HCT116 (cell line): ENCODE measurements at regions not wholly inside any gene's neighbourhood (a gene's known extent, or its start where the extent isn't known, plus 50 kb on each side); places are given as distances from the start of the nearest gene placed in this dataset.

ENCODE experiments used
- ATAC-seq: fragments of 200-7000 bp; cut with Tn5 transposase; 2 replicates; pipeline ENCODE4 v1.9.1; 2020; ENCODE audit warnings: mild to moderate bottlenecking, moderate library complexity
- BruUV-seq: library from RNA; stranded (reverse); fragments of 400-500 nt; replicated peaks from 2 replicates; lab custom pipeline; 2021; lab: Mats Ljungman, UMichigan
- CTCF ChIA-PET: fragments of 300-600 bp; sonication (Branson Sonifier 250); formaldehyde crosslinking; loops from one replicate; lab custom pipeline; 2021; ENCODE audit warnings: antibody characterized with exemption; lab: Charles Lee
- POLR2A ChIA-PET: fragments of 300-600, 350-600 bp; sonication (Branson Sonifier 250); formaldehyde crosslinking; loops from one replicate; lab custom pipeline; 2021; ENCODE audit warnings: antibody characterized with exemption; lab: Charles Lee
- RAD21 ChIA-PET, 2 experiments: fragments of 300-600 bp; sonication (Branson Sonifier 250); formaldehyde crosslinking; loops; one replicate each; lab custom pipeline; 2023; ENCODE audit warnings: low total read pairs in 2 of 2; ENCODE audit not compliant: uncharacterized antibody in 2 of 2, unreplicated experiment in 2 of 2, low non-redundant PET in 1 of 2; lab: Charles Lee
- DNase-seq: peaks from one replicate; pipeline ENCODE4 v3.0.0-alpha.2; 2010; ENCODE audit warnings: low read depth, low spot score
- H2AFZ ChIP-seq: fragments of 200-600 bp; shearing (Covaris generic), sonication (generic); 2 replicates; pipeline ENCODE4 v1.6.1; 2017; ENCODE audit warnings: low read depth, mixed run types, mixed read lengths, antibody characterized with exemption, low read length; ENCODE audit not compliant: poor library complexity, severe bottlenecking
- H3K27ac ChIP-seq: 2 replicates; pipeline ENCODE4 v1.5.1; 2012; ENCODE audit warnings: low read depth, low read length
- H3K27me3 ChIP-seq: fragments of 200-600 bp; sonication (generic); 2 replicates; pipeline ENCODE4 v1.6.1; 2016; ENCODE audit warnings: mixed run types, low read length, mixed read lengths; ENCODE audit not compliant: insufficient read depth
- H3K36me3 ChIP-seq, 2 experiments: fragments of 200-500 bp in 1 of 2; fragments of 200-600 bp in 1 of 2; sonication (Bioruptor generic) in 1 of 2; sonication (generic) in 1 of 2; 2 replicates each; pipeline versions ENCODE4 v1.5.1 to v1.6.1; 2014 to 2016; ENCODE audit warnings: low read length in 2 of 2, inconsistent platforms in 1 of 2, mixed read lengths in 1 of 2, mixed run types in 1 of 2; ENCODE audit not compliant: insufficient read depth in 2 of 2, control insufficient read depth in 1 of 2
- H3K4me1 ChIP-seq, 2 experiments: fragments of 200-600 bp in 1 of 2; sonication (generic) in 1 of 2; 2 replicates each; pipeline versions ENCODE4 v1.5.1 to v1.6.1; 2012 to 2017; ENCODE audit warnings: low read length in 2 of 2, inconsistent platforms in 1 of 2, mild to moderate bottlenecking in 1 of 2, mixed read lengths in 1 of 2, mixed run types in 1 of 2, moderate library complexity in 1 of 2; ENCODE audit not compliant: insufficient read depth in 2 of 2, control insufficient read depth in 1 of 2
- H3K4me2 ChIP-seq: fragments of 200-600 bp; sonication (generic); 2 replicates; pipeline ENCODE4 v1.6.1; 2017; ENCODE audit warnings: mixed run types, low read length, mixed read lengths
- H3K4me3 ChIP-seq, 2 experiments: fragments of 200-600 bp in 1 of 2; sonication (generic) in 1 of 2; replicated peaks in 1 of 2; 2 replicates each; pipeline ENCODE4 v1.5.1; 2011 to 2016; ENCODE audit warnings: low read length in 2 of 2, control low read depth in 1 of 2, low read depth in 1 of 2, mild to moderate bottlenecking in 1 of 2, mixed read lengths in 1 of 2, mixed run types in 1 of 2
- H3K79me2 ChIP-seq: fragments of 200-600 bp; sonication (generic); 2 replicates; pipeline ENCODE4 v1.6.1; 2017; ENCODE audit warnings: mild to moderate bottlenecking, mixed run types, low read length, moderate library complexity, mixed read lengths; ENCODE audit not compliant: insufficient read depth
- H3K9ac ChIP-seq: fragments of 200-600 bp; sonication (generic); 2 replicates; pipeline ENCODE4 v1.6.1; 2016; ENCODE audit warnings: low read length, mixed read lengths
- H3K9me2 ChIP-seq: fragments of 200-600 bp; sonication (generic), shearing (Covaris generic); 2 replicates; pipeline ENCODE4 v1.6.1; 2017; ENCODE audit warnings: mixed run types, mild to moderate bottlenecking, moderate library complexity; ENCODE audit not compliant: insufficient read depth
- H3K9me3 ChIP-seq, 2 experiments: fragments of 200-500 bp in 1 of 2; fragments of 200-600 bp in 1 of 2; sonication (Bioruptor generic) in 1 of 2; sonication (generic) in 1 of 2; 2 replicates each; pipeline ENCODE4 v1.6.1; 2014 to 2017; ENCODE audit warnings: low read length in 2 of 2, mixed read lengths in 2 of 2, inconsistent platforms in 1 of 2, low read depth in 1 of 2, mild to moderate bottlenecking in 1 of 2, mixed run types in 1 of 2, moderate library complexity in 1 of 2; ENCODE audit not compliant: control insufficient read depth in 1 of 2, insufficient read depth in 1 of 2
- H4K20me1 ChIP-seq: fragments of 200-600 bp; sonication (generic), shearing (Covaris generic); 2 replicates; pipeline ENCODE4 v1.6.1; 2017; ENCODE audit warnings: mixed run types, mild to moderate bottlenecking, moderate library complexity; ENCODE audit not compliant: insufficient read depth
- CEBPB ChIP-seq: IDR thresholded peaks from 2 replicates; pipeline ENCODE4 v1.6.1; 2012; ENCODE audit warnings: low read depth
- EGR1 ChIP-seq: IDR thresholded peaks from 2 replicates; pipeline ENCODE4 v1.6.1; 2012; ENCODE audit warnings: low read depth
- ELF1 ChIP-seq: IDR thresholded peaks from 2 replicates; pipeline ENCODE4 v1.6.1; 2012; ENCODE audit warnings: low read depth, borderline replicate concordance
- EZH2 ChIP-seq: fragments of 200-600 bp; sonication (generic); IDR thresholded peaks from 2 replicates; pipeline ENCODE4 v1.6.1; 2017; ENCODE audit warnings: antibody characterized with exemption, mixed run types
- EZH2phosphoT487 ChIP-seq: fragments of 200-600 bp; IDR thresholded peaks from 2 replicates; pipeline ENCODE4 v1.6.1; 2018; ENCODE audit warnings: antibody characterized with exemption, borderline replicate concordance
- JUND ChIP-seq: IDR thresholded peaks from 2 replicates; pipeline ENCODE4 v1.6.1; 2012
- MAX ChIP-seq: IDR thresholded peaks from 2 replicates; pipeline ENCODE4 v1.6.1; 2012
- POLR2A ChIP-seq: IDR thresholded peaks from 2 replicates; pipeline ENCODE4 v1.7.0; 2011; ENCODE audit warnings: borderline replicate concordance; ENCODE audit not compliant: insufficient read depth, insufficient read length; ENCODE audit errors: extremely low read depth
- RAD21 ChIP-seq: IDR thresholded peaks from 2 replicates; pipeline ENCODE4 v1.6.1; 2012; ENCODE audit warnings: low read depth, mild to moderate bottlenecking
- REST ChIP-seq: IDR thresholded peaks from 2 replicates; pipeline ENCODE4 v1.6.1; 2012; ENCODE audit warnings: low read depth
- SP1 ChIP-seq: IDR thresholded peaks from 2 replicates; pipeline ENCODE4 v1.6.1; 2012; ENCODE audit warnings: low read depth
- SRF ChIP-seq: IDR thresholded peaks from 2 replicates; pipeline ENCODE4 v1.6.1; 2012; ENCODE audit warnings: low read depth
- ZBTB33 ChIP-seq: IDR thresholded peaks from 2 replicates; pipeline ENCODE4 v1.6.1; 2011; ENCODE audit warnings: mild to moderate bottlenecking, low read length, moderate library complexity; ENCODE audit not compliant: insufficient replicate concordance; ENCODE audit errors: extremely low read depth
- ZFX ChIP-seq: fragments of 450-650 bp; IDR thresholded peaks from 2 replicates; pipeline ENCODE4 v1.6.1; 2017
- ZNF274 ChIP-seq: fragments of 200-500 bp; sonication (Bioruptor generic); IDR thresholded peaks from 2 replicates; pipeline ENCODE4 v1.6.1; 2014; ENCODE audit warnings: mild to moderate bottlenecking, low read depth, low read length, inconsistent platforms
- intact Hi-C: fragments of 100-400 bp; cut with micrococcal nuclease; formaldehyde crosslinking; loops from 2 replicates; pipeline ENCODE4 v1.10.0; 2022
- TF ChIP-seq, protein P1 (sequence below), 3 experiments: fragments of 200-600 bp in 1 of 3; sonication (generic) in 1 of 3; IDR thresholded peaks in 2 of 3; conservative IDR thresholded peaks in 1 of 3; 2 replicates each; pipeline ENCODE4 v1.5.1; 2012 to 2017; ENCODE audit warnings: low read depth in 2 of 3, low read length in 2 of 3, antibody characterized with exemption in 1 of 3, borderline replicate concordance in 1 of 3, control low read depth in 1 of 3, mild to moderate bottlenecking in 1 of 3, mixed read lengths in 1 of 3, mixed run types in 1 of 3, moderate library complexity in 1 of 3; ENCODE audit not compliant: insufficient read depth in 1 of 3
- TF ChIP-seq, protein P2 (sequence below): IDR thresholded peaks from 2 replicates; pipeline ENCODE4 v1.6.1; 2012

GRCh38 chr3:81846988-81847387, 85.5 kb upstream of the GBE1 start (continued):
- TF ChIP-seq ZNF274 (no peak), POLR2A (no peak), ZFX (no peak), RAD21 (no peak), EZH2 (no peak), JUND (no peak)

GRCh38 chr3:81841540-81841939, 80.1 kb upstream of the GBE1 start:
- ChIA-PET RAD21 (no interaction called here), POLR2A (no interaction called here), CTCF (no interaction called here)
- Histone ChIP-seq H3K27me3 (no peaks in the 10 kb centered on the region), H4K20me1 (no peaks in the 10 kb centered on the region), H2AFZ (no peak overlapping the region), H3K9me2 (no peaks in the 10 kb centered on the region), H3K4me1 (no peaks in the 10 kb centered on the region), H3K4me3 (no peak overlapping the region), H3K36me3 (no peaks in the 10 kb centered on the region), H3K4me2 (no peak overlapping the region), H3K27ac (no peak overlapping the region), H3K79me2 (no peaks in the 10 kb centered on the region), H3K9ac (no peak overlapping the region), H3K9me3 (no peaks in the 10 kb centered on the region)
- intact Hi-C loops = no loop called here
- ATAC-seq (no peak), DNase-seq (no peak)
- BruUV-seq = no TSS peak
- TF ChIP-seq SP1 (no peak), REST (no peak), EZH2phosphoT487 (no peak), ZNF274 (no peak), MAX (no peak), SRF (no peak), ZBTB33 (no peak), ELF1 (no peak), EGR1 (no peak), RAD21 (no peak), CEBPB (no peak), JUND (no peak)
- TF ChIP-seq, protein P1, sequence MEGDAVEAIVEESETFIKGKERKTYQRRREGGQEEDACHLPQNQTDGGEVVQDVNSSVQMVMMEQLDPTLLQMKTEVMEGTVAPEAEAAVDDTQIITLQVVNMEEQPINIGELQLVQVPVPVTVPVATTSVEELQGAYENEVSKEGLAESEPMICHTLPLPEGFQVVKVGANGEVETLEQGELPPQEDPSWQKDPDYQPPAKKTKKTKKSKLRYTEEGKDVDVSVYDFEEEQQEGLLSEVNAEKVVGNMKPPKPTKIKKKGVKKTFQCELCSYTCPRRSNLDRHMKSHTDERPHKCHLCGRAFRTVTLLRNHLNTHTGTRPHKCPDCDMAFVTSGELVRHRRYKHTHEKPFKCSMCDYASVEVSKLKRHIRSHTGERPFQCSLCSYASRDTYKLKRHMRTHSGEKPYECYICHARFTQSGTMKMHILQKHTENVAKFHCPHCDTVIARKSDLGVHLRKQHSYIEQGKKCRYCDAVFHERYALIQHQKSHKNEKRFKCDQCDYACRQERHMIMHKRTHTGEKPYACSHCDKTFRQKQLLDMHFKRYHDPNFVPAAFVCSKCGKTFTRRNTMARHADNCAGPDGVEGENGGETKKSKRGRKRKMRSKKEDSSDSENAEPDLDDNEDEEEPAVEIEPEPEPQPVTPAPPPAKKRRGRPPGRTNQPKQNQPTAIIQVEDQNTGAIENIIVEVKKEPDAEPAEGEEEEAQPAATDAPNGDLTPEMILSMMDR (IDR thresholded peaks at IDR 0.05 in 2 of 3, conservative IDR thresholded peaks at IDR 0.05 in 1 of 3; ENCODE audit: borderline replicate concordance in 1 of 3, insufficient read depth in 1 of 3, low read depth in 2 of 3, low read length in 2 of 3) = no peak
- TF ChIP-seq, protein P2, sequence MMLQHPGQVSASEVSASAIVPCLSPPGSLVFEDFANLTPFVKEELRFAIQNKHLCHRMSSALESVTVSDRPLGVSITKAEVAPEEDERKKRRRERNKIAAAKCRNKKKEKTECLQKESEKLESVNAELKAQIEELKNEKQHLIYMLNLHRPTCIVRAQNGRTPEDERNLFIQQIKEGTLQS = no peak
